ENCODE measurements at regions not wholly inside any gene's neighbourhood (a gene's known extent, or its start where the extent isn't known, plus 50 kb on each side); places are given as distances from the start of the nearest gene placed in this dataset.

- no peak for TF ChIP-seq PPARA (CRISPR knock-in tag; IDR thresholded peaks at IDR 0.05; ENCODE audit: borderline replicate concordance)
- TF ChIP-seq, protein P1, sequence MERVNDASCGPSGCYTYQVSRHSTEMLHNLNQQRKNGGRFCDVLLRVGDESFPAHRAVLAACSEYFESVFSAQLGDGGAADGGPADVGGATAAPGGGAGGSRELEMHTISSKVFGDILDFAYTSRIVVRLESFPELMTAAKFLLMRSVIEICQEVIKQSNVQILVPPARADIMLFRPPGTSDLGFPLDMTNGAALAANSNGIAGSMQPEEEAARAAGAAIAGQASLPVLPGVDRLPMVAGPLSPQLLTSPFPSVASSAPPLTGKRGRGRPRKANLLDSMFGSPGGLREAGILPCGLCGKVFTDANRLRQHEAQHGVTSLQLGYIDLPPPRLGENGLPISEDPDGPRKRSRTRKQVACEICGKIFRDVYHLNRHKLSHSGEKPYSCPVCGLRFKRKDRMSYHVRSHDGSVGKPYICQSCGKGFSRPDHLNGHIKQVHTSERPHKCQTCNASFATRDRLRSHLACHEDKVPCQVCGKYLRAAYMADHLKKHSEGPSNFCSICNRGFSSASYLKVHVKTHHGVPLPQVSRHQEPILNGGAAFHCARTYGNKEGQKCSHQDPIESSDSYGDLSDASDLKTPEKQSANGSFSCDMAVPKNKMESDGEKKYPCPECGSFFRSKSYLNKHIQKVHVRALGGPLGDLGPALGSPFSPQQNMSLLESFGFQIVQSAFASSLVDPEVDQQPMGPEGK (CRISPR knock-in tag; IDR thresholded peaks at IDR 0.05; ENCODE audit: borderline replicate concordance) = no peak
- no peak for TF ChIP-seq ARNTL (CRISPR knock-in tag; IDR thresholded peaks at IDR 0.05; ENCODE audit: borderline replicate concordance, low read depth)
- TF ChIP-seq SNAI2 (CRISPR knock-in tag; IDR thresholded peaks at IDR 0.05) = no peak
- TF ChIP-seq ZC3H10 (CRISPR knock-in tag; IDR thresholded peaks at IDR 0.05) = no peak; the same call in 1 of the 2 replicates
- no peak for TF ChIP-seq ESRRG (CRISPR knock-in tag; IDR thresholded peaks at IDR 0.05)
Measured at GRCh38 chr13:64723724-64724123, 2506.4 kb downstream of the PCDH9 start.
